ENCODE measurements at regions not wholly inside any gene's neighbourhood (a gene's known extent, or its start where the extent isn't known, plus 50 kb on each side); places are given as distances from the start of the nearest gene placed in this dataset.
"Not testable (repeated sequence)": the region's sequence is repeated elsewhere in the genome, so short reads cannot be mapped to it uniquely, and the experiment has no call there.

DNA sequence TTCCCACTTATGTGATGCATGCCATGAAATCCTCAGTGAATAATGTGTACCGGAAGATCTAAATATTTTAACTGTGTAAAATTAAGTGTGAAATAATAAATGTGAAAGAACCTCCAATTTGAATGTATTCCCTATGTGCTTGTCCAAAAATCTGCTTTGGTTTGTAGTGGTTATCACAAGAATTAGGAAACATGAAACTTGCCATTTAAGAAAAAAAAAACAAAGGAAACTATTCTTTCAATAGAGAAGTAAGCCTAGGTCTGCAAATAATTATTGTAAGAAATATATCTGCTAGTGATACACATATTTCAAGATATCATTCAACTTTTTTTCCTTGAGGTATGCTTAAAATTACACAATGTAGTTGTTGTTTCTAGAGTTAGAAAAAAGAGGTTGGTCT, 500.4 kb downstream of the SLC6A15 start:
- Mint-ChIP-seq H3K4me1 (ENCODE audit: low read depth) (no peaks in the 10 kb centered on the region), H3K27me3 (no peaks in the 10 kb centered on the region), H3K4me3 (no peak overlapping the region), H3K36me3 (ENCODE audit: low read depth) (no peaks in the 10 kb centered on the region), H3K27ac (no peak overlapping the region), H3K9me3 (peaks cover 7% of the 10 kb centered on the region)
- Histone ChIP-seq H3K9me3 (ENCODE audit: control insufficient read depth in 1 of 2, insufficient read depth in 1 of 2, low read length in 2 of 2) (no peaks in the 10 kb centered on the region), H3K4me1 (ENCODE audit: insufficient read depth, low read length) (no peaks in the 10 kb centered on the region), H3K4me3 (ENCODE audit: low read length) (no peak overlapping the region), H3K27ac (ENCODE audit: low read depth in 1 of 2, low read length in 2 of 2) (no peak overlapping the region), H3K36me3 (ENCODE audit: insufficient read depth, low read length) (no peaks in the 10 kb centered on the region), H3K27me3 (ENCODE audit: control insufficient read depth in 1 of 2, insufficient read depth in 2 of 2, low read length in 2 of 2) (no peaks in the 10 kb centered on the region)
- CTCF ChIA-PET: no interaction called here
- POLR2A ChIA-PET: no interaction called here
- DNase-seq (no peak), ATAC-seq (ENCODE audit: poor library complexity) (no peak)
- TF ChIP-seq, protein P1, sequence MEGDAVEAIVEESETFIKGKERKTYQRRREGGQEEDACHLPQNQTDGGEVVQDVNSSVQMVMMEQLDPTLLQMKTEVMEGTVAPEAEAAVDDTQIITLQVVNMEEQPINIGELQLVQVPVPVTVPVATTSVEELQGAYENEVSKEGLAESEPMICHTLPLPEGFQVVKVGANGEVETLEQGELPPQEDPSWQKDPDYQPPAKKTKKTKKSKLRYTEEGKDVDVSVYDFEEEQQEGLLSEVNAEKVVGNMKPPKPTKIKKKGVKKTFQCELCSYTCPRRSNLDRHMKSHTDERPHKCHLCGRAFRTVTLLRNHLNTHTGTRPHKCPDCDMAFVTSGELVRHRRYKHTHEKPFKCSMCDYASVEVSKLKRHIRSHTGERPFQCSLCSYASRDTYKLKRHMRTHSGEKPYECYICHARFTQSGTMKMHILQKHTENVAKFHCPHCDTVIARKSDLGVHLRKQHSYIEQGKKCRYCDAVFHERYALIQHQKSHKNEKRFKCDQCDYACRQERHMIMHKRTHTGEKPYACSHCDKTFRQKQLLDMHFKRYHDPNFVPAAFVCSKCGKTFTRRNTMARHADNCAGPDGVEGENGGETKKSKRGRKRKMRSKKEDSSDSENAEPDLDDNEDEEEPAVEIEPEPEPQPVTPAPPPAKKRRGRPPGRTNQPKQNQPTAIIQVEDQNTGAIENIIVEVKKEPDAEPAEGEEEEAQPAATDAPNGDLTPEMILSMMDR (IDR thresholded peaks at IDR 0.05): no peak
- intact Hi-C loops (cut with DNase I, micrococcal nuclease): no loop called here

DNA sequence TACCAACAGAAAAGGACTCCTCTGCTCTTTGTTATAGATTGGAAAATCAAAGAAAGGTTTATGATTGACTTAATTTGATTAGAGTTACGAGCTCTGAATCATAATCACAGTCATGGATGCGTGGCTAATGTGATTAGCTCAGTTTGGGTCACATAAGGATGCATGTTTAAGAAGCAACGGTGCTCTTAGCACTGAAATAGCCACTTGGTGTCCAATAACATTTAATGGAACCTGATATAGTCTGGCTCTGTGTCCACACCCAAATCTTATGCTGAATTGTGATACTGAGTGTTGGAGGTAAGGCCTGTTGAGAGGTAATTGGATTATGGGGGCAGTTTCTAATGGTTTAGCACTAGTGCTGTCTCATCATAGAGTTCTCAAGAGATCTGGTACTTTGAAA, 501.6 kb downstream of the SLC6A15 start:
- no peak for ATAC-seq (ENCODE audit: poor library complexity)
- H3K4me3 ChIP-seq (ENCODE audit: low read length): no peak overlapping the region

DNA sequence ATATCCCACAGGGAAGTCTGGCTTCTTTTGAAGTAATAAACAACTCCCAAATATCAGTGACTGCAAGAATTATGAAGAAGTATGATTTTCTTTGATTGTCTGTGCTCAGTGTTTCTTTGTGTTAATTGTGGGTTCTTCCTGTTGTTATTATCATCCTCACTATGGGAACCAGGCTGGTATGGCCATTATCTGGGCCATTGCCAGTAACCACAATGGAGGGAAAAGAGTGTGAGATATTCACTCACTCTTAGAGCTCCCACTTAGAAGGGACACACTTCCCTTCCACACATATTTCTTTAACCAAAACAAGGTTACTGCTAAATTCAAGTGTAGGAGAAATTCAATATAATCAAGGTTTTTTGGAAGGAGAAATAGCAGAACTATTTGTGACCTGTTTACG, 503.7 kb downstream of the SLC6A15 start:
- TF ChIP-seq, protein P1 (IDR thresholded peaks at IDR 0.05): no peak
- Histone ChIP-seq H3K27me3 (ENCODE audit: control insufficient read depth in 1 of 2, insufficient read depth in 2 of 2, low read length in 2 of 2) (no peaks in the 10 kb centered on the region), H3K4me3 (ENCODE audit: low read length) (no peak overlapping the region), H3K27ac (ENCODE audit: low read depth in 1 of 2, low read length in 2 of 2) (no peak overlapping the region), H3K36me3 (ENCODE audit: insufficient read depth, low read length) (no peaks in the 10 kb centered on the region), H3K9me3 (ENCODE audit: control insufficient read depth in 1 of 2, insufficient read depth in 1 of 2, low read length in 2 of 2) (no peaks in the 10 kb centered on the region), H3K4me1 (ENCODE audit: insufficient read depth, low read length) (no peaks in the 10 kb centered on the region)
- no peaks in the 10 kb centered on the region for H3K36me3 Mint-ChIP-seq (ENCODE audit: low read depth)
- no peak overlapping the region for H3K4me3 Mint-ChIP-seq
- H3K9me3 Mint-ChIP-seq: peaks cover 10% of the 10 kb centered on the region
- ChIA-PET POLR2A (no interaction called here), CTCF (no interaction called here)
- ATAC-seq (ENCODE audit: poor library complexity) (no peak), DNase-seq (no peak)
- intact Hi-C loops (cut with DNase I, micrococcal nuclease): no loop called here
- no peaks in the 10 kb centered on the region for H3K4me1 Mint-ChIP-seq (ENCODE audit: low read depth)
- H3K27me3 Mint-ChIP-seq: no peaks in the 10 kb centered on the region
- no peak overlapping the region for H3K27ac Mint-ChIP-seq

More for the DNA sequence above, 501.6 kb downstream of the SLC6A15 start:
- Histone ChIP-seq H3K27me3 (ENCODE audit: control insufficient read depth in 1 of 2, insufficient read depth in 2 of 2, low read length in 2 of 2) (no peaks in the 10 kb centered on the region), H3K36me3 (ENCODE audit: insufficient read depth, low read length) (no peaks in the 10 kb centered on the region), H3K4me1 (ENCODE audit: insufficient read depth, low read length) (no peaks in the 10 kb centered on the region), H3K27ac (ENCODE audit: low read depth in 1 of 2, low read length in 2 of 2) (no peak overlapping the region), H3K9me3 (ENCODE audit: control insufficient read depth in 1 of 2, insufficient read depth in 1 of 2, low read length in 2 of 2) (no peaks in the 10 kb centered on the region)
- Mint-ChIP-seq H3K4me3 (no peak overlapping the region), H3K9me3 (peaks cover 7% of the 10 kb centered on the region), H3K27me3 (no peaks in the 10 kb centered on the region), H3K36me3 (ENCODE audit: low read depth) (no peaks in the 10 kb centered on the region), H3K27ac (no peak overlapping the region), H3K4me1 (ENCODE audit: low read depth) (no peaks in the 10 kb centered on the region)
- ChIA-PET POLR2A (no interaction called here), CTCF (no interaction called here)
- DNase-seq: no peak
- TF ChIP-seq, protein P1 (IDR thresholded peaks at IDR 0.05): no peak
- intact Hi-C loops (cut with DNase I, micrococcal nuclease): no loop called here

DNA sequence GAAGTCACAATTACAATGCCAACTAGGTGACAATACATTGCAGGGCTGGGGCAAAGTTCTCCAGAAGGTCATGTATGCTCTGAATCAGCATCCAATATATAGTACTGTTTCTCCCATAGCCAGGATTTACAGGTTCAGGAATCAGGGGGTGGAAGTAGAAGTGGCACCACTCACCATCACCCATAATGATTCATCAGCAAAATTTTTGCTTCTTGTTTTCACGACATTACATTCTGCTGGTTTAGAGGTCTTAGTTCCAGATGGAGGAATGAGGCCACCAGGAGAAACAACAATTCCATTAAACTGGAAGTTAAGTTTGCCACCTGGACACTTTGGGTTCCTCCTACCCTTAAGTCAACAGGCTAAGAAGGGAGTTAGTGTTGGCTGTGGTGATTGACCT, 505.9 kb downstream of the SLC6A15 start:
- H3K27me3 ChIP-seq (ENCODE audit: control insufficient read depth in 1 of 2, insufficient read depth in 2 of 2, low read length in 2 of 2); H3K9me3 ChIP-seq (ENCODE audit: control insufficient read depth in 1 of 2, insufficient read depth in 1 of 2, low read length in 2 of 2); H3K36me3 ChIP-seq (ENCODE audit: insufficient read depth, low read length); H3K4me1 Mint-ChIP-seq (ENCODE audit: low read depth); H3K27ac ChIP-seq (ENCODE audit: low read depth in 1 of 2, low read length in 2 of 2); DNase-seq; H3K4me3 Mint-ChIP-seq; H3K27me3 Mint-ChIP-seq; CTCF ChIA-PET; H3K27ac Mint-ChIP-seq; H3K9me3 Mint-ChIP-seq; H3K4me3 ChIP-seq (ENCODE audit: low read length); POLR2A ChIA-PET; intact Hi-C loops (cut with DNase I, micrococcal nuclease); ATAC-seq (ENCODE audit: poor library complexity); H3K4me1 ChIP-seq (ENCODE audit: insufficient read depth, low read length); H3K36me3 Mint-ChIP-seq (ENCODE audit: low read depth): not testable (repeated sequence)

Data from CD4-positive, alpha-beta T cell (primary cell).